ENCODE measurements at regions not wholly inside any gene's neighbourhood (a gene's known extent, or its start where the extent isn't known, plus 50 kb on each side); places are given as distances from the start of the nearest gene placed in this dataset.

- no peak for DNase-seq
Observed at GRCh38 chr2:126437016-126437415, 218.9 kb upstream of the GYPC start.

GRCh38 chr2:126444512-126444911 is 211.4 kb upstream of the GYPC start:
- DNase-seq: no peak

GRCh38 chr2:126446106-126446695 is 209.8 kb upstream of the GYPC start:
- no peak for DNase-seq

- no peak for DNase-seq
Observed at GRCh38 chr2:126448611-126449010, 207.3 kb upstream of the GYPC start.

- no peak for DNase-seq
Observed at GRCh38 chr2:126449677-126450076, 206.3 kb upstream of the GYPC start.

GRCh38 chr2:126463892-126464674 is 191.9 kb upstream of the GYPC start:
- DNase-seq: no peak

GRCh38 chr2:126467367-126468054 is 188.4 kb upstream of the GYPC start:
- no peak for DNase-seq

- DNase-seq: no peak
Observed at GRCh38 chr2:126475031-126475430, 180.9 kb upstream of the GYPC start.

GRCh38 chr2:126476691-126477090 is 179.3 kb upstream of the GYPC start:
- DNase-seq: no peak

- DNase-seq: no peak
Observed at GRCh38 chr2:126480033-126480432, 175.9 kb upstream of the GYPC start.

GRCh38 chr2:126482582-126483464 is 173.1 kb upstream of the GYPC start:
- no peak for DNase-seq

- no peak for DNase-seq
Observed at GRCh38 chr2:126494593-126494992, 161.4 kb upstream of the GYPC start.

- no peak for DNase-seq
Observed at GRCh38 chr2:126495189-126495588, 160.8 kb upstream of the GYPC start.

GRCh38 chr2:126496493-126496892 is 159.5 kb upstream of the GYPC start:
- no peak for DNase-seq

- no peak for DNase-seq
Observed at GRCh38 chr2:126503476-126503875, 152.5 kb upstream of the GYPC start.

GRCh38 chr2:126504949-126505348 is 151.0 kb upstream of the GYPC start:
- no peak for DNase-seq

- DNase-seq: no peak
Observed at GRCh38 chr2:126506786-126507185, 149.2 kb upstream of the GYPC start.

GRCh38 chr2:126507425-126507911 is 148.5 kb upstream of the GYPC start:
- no peak for DNase-seq

GRCh38 chr2:126510356-126510755 is 145.6 kb upstream of the GYPC start:
- DNase-seq: no peak

GRCh38 chr2:126510960-126511359 is 145.0 kb upstream of the GYPC start:
- DNase-seq: no peak

- DNase-seq: no peak
Observed at GRCh38 chr2:126512026-126512425, 143.9 kb upstream of the GYPC start.

- no peak for DNase-seq
Observed at GRCh38 chr2:126513033-126513432, 142.9 kb upstream of the GYPC start.

GRCh38 chr2:126515471-126515870 is 140.5 kb upstream of the GYPC start:
- no peak for DNase-seq
